ENCODE measurements at regions not wholly inside any gene's neighbourhood (a gene's known extent, or its start where the extent isn't known, plus 50 kb on each side); places are given as distances from the start of the nearest gene placed in this dataset.

GRCh38 chr3:40821315-40821714 is 296.6 kb downstream of the ZNF621 start:
- Histone ChIP-seq H3K36me3 (replicated peaks in 1 of 2; ENCODE audit: control insufficient read depth in 1 of 2, insufficient read depth in 2 of 2, low read length in 2 of 2) (no peaks in the 10 kb centered on the region), H3K4me2 (replicated peaks; ENCODE audit: extremely low read depth, low read length, poor library complexity, severe bottlenecking) (no peak overlapping the region), H2AFZ (ENCODE audit: insufficient read depth, low read depth, low read length, poor library complexity, severe bottlenecking) (no peak overlapping the region), H4K20me1 (ENCODE audit: insufficient read depth, low read length) (no peaks in the 10 kb centered on the region), H3K79me2 (ENCODE audit: insufficient read depth, low read length) (no peaks in the 10 kb centered on the region), H3K4me3 (replicated peaks in 1 of 3; ENCODE audit: low read depth in 2 of 3, low read length in 3 of 3) (no peak overlapping the region), H3K9me3 (replicated peaks in 1 of 2; ENCODE audit: control insufficient read depth in 1 of 2, insufficient read depth in 1 of 2, low read length in 2 of 2) (no peaks in the 10 kb centered on the region), H3K27me3 (ENCODE audit: control insufficient read depth in 2 of 2, insufficient read depth in 2 of 2, low read length in 2 of 2) (no peaks in the 10 kb centered on the region), H3K9ac (ENCODE audit: insufficient read depth, low read length, poor library complexity, severe bottlenecking) (no peak overlapping the region), H3K27ac (ENCODE audit: low read depth in 1 of 2, low read length in 2 of 2) (no peak overlapping the region), H3K4me1 (ENCODE audit: control insufficient read depth in 1 of 2, insufficient read depth in 2 of 2, low read length in 2 of 2) (peaks cover 0 to 9% of the 10 kb centered on the region in 2 donors)
- H3K27ac Mint-ChIP-seq: no peak overlapping the region
- WGBS (ENCODE audit: insufficient coverage): no CpG with 5 or more reads among the region's 1 CpG
- H3K36me3 Mint-ChIP-seq: no peaks in the 10 kb centered on the region
- H3K4me3 Mint-ChIP-seq: no peak overlapping the region
- TF ChIP-seq CTCF (IDR thresholded peaks at IDR 0.05): no peak
- H3K9me3 Mint-ChIP-seq: peaks cover 0 to 5% (median 0%) of the 10 kb centered on the region in 7 donors
- DNase-seq: no peak
- intact Hi-C loops (cut with micrococcal nuclease): no loop called here
- no peaks in the 10 kb centered on the region for H3K27me3 Mint-ChIP-seq (ENCODE audit: low read depth in 3 of 3)
- peaks cover 3% of the 10 kb centered on the region for H3K4me1 Mint-ChIP-seq

DNA sequence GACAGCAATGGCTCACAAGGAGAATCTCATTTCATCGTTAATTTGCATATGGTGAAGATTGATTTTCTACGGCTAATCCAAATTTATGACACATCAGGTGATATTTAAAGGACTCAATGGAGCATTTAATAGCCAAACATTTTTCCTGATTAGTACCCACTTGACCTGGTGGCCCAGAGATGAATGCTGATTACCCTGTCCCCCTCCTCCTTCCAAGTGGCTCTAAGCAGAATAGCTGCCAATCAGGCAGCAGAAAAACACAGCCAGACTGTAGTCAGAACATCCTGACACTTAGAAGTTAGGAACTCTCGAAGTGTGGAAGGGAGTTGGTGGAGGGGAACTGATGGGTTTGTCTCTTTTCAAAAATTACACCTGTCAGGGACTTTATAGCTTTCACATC is 302.5 kb downstream of the ZNF621 start:
- no peak overlapping the region for H3K4me3 Mint-ChIP-seq
- H3K36me3 Mint-ChIP-seq: no peaks in the 10 kb centered on the region
- no peak overlapping the region for H3K27ac ChIP-seq (ENCODE audit: low read depth in 1 of 2, low read length in 2 of 2)
- intact Hi-C loops (cut with micrococcal nuclease): no loop called here
- WGBS (ENCODE audit: insufficient coverage): 100% methylated on average over 1 of the region's 3 CpGs
- no peaks in the 10 kb centered on the region for H3K4me1 Mint-ChIP-seq
- H3K36me3 ChIP-seq (replicated peaks in 1 of 2; ENCODE audit: control insufficient read depth in 1 of 2, insufficient read depth in 2 of 2, low read length in 2 of 2): no peaks in the 10 kb centered on the region
- no peaks in the 10 kb centered on the region for H3K4me1 ChIP-seq (ENCODE audit: control insufficient read depth in 1 of 2, insufficient read depth in 2 of 2, low read length in 2 of 2)
- H3K27me3 ChIP-seq (ENCODE audit: control insufficient read depth in 2 of 2, insufficient read depth in 2 of 2, low read length in 2 of 2): no peaks in the 10 kb centered on the region
- H2AFZ ChIP-seq (ENCODE audit: insufficient read depth, low read depth, low read length, poor library complexity, severe bottlenecking): no peak overlapping the region
- no peak for DNase-seq
- no peak overlapping the region for H3K4me2 ChIP-seq (replicated peaks; ENCODE audit: extremely low read depth, low read length, poor library complexity, severe bottlenecking)
- no peaks in the 10 kb centered on the region for H4K20me1 ChIP-seq (ENCODE audit: insufficient read depth, low read length)
- no peak overlapping the region for H3K4me3 ChIP-seq (replicated peaks in 1 of 3; ENCODE audit: low read depth in 2 of 3, low read length in 3 of 3)
- no peak overlapping the region for H3K27ac Mint-ChIP-seq
- no peak overlapping the region for H3K9ac ChIP-seq (ENCODE audit: insufficient read depth, low read length, poor library complexity, severe bottlenecking)
- TF ChIP-seq CTCF (IDR thresholded peaks at IDR 0.05): no peak
- H3K9me3 Mint-ChIP-seq: peaks cover 0 to 5% (median 0%) of the 10 kb centered on the region in 7 donors
- no peaks in the 10 kb centered on the region for H3K27me3 Mint-ChIP-seq (ENCODE audit: low read depth in 3 of 3)
- no peaks in the 10 kb centered on the region for H3K79me2 ChIP-seq (ENCODE audit: insufficient read depth, low read length)
- H3K9me3 ChIP-seq (replicated peaks in 1 of 2; ENCODE audit: control insufficient read depth in 1 of 2, insufficient read depth in 1 of 2, low read length in 2 of 2): no peaks in the 10 kb centered on the region

All from CD14-positive monocyte (primary cell).